ENCODE measurements at regions not wholly inside any gene's neighbourhood (a gene's known extent, or its start where the extent isn't known, plus 50 kb on each side); places are given as distances from the start of the nearest gene placed in this dataset.
"Not testable (repeated sequence)": the region's sequence is repeated elsewhere in the genome, so short reads cannot be mapped to it uniquely, and the experiment has no call there.

DNA sequence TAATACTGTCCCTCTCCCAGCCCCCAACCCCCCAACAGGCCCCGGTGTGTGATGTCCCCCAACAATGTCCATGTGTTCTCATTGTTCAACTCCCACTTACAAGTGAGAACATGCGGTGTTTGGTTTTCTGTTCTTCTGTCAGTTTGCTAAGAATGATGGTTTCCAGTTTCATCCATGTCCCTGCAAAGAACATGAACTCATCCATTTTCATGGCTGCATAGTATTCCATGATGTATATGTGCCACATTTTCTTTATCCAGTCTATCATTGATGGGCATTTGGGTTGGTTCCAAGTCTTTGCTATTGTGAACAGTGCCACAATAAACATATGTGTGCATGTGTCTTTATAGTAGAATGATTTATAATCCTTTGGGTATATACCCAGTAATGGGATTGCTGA, 232.2 kb downstream of the PARM1 start:
- TF ChIP-seq, protein P1, sequence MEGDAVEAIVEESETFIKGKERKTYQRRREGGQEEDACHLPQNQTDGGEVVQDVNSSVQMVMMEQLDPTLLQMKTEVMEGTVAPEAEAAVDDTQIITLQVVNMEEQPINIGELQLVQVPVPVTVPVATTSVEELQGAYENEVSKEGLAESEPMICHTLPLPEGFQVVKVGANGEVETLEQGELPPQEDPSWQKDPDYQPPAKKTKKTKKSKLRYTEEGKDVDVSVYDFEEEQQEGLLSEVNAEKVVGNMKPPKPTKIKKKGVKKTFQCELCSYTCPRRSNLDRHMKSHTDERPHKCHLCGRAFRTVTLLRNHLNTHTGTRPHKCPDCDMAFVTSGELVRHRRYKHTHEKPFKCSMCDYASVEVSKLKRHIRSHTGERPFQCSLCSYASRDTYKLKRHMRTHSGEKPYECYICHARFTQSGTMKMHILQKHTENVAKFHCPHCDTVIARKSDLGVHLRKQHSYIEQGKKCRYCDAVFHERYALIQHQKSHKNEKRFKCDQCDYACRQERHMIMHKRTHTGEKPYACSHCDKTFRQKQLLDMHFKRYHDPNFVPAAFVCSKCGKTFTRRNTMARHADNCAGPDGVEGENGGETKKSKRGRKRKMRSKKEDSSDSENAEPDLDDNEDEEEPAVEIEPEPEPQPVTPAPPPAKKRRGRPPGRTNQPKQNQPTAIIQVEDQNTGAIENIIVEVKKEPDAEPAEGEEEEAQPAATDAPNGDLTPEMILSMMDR (IDR thresholded peaks at IDR 0.05): not testable (repeated sequence)
- TF ChIP-seq POLR2A (IDR thresholded peaks at IDR 0.05): not testable (repeated sequence)

Data from adrenal gland (tissue), 5 donors.